BE2C (cell line): ENCODE measurements at regions not wholly inside any gene's neighbourhood (a gene's known extent, or its start where the extent isn't known, plus 50 kb on each side); places are given as distances from the start of the nearest gene placed in this dataset.

Experiments
- DNase-seq: peaks from one replicate; pipeline ENCODE4 v3.0.0-alpha.2; 2020
- H3K27me3 ChIP-seq: fragments of 250-450 bp; sonication (Bioruptor Pico); 2 replicates; pipeline ENCODE4 v1.5.1; 2020; ENCODE audit warnings: mild to moderate bottlenecking
- H3K36me3 ChIP-seq: fragments of 250-450 bp; sonication (Bioruptor Pico); 2 replicates; pipeline ENCODE4 v1.5.1; 2020; ENCODE audit warnings: mild to moderate bottlenecking
- H3K4me1 ChIP-seq: fragments of 250-450 bp; sonication (Bioruptor Pico); 2 replicates; pipeline ENCODE4 v1.5.1; 2020
- H3K4me3 ChIP-seq: 2 replicates; pipeline ENCODE4 v1.5.1; 2011; ENCODE audit warnings: low read depth, low read length
- H3K9me3 ChIP-seq: fragments of 250-450 bp; sonication (Bioruptor Pico); 2 replicates; pipeline ENCODE4 v1.5.1; 2020
- CTCF ChIP-seq: IDR thresholded peaks from 2 replicates; pipeline ENCODE4 v1.5.1; 2012; ENCODE audit warnings: mild to moderate bottlenecking, low read depth, low read length

GRCh38 chr2:221883976-221884375, 311.9 kb upstream of the EPHA4 start:
- no peaks in the 10 kb centered on the region for H3K27me3 ChIP-seq
- no peaks in the 10 kb centered on the region for H3K9me3 ChIP-seq
- H3K36me3 ChIP-seq: no peaks in the 10 kb centered on the region
- no peak for TF ChIP-seq CTCF
- DNase-seq: no peak
- no peaks in the 10 kb centered on the region for H3K4me1 ChIP-seq
- H3K4me3 ChIP-seq: no peak overlapping the region

DNA sequence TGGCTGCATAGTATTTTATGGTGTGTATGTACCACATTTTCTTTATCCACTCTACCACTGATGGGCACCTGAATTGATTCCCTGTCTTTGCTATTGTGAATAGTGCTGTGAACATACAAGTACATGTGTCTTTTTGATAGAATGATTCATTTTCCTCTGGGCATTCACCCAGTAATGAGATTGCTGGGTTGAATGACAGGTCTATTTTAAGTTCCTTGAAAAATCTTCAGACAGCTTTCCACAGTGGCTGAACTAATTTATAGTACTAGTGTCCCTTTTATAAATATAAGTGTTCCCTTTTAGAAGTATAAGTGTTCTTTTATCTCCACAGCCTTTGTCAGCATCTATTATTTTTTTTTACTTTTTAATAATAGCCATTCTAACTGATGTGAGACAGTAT, 303.9 kb upstream of the EPHA4 start:
- no peaks in the 10 kb centered on the region for H3K27me3 ChIP-seq
- H3K36me3 ChIP-seq: no peaks in the 10 kb centered on the region
- no peaks in the 10 kb centered on the region for H3K4me1 ChIP-seq
- no peak overlapping the region for H3K4me3 ChIP-seq
- DNase-seq: no peak
- no peaks in the 10 kb centered on the region for H3K9me3 ChIP-seq
- no peak for TF ChIP-seq CTCF

DNA sequence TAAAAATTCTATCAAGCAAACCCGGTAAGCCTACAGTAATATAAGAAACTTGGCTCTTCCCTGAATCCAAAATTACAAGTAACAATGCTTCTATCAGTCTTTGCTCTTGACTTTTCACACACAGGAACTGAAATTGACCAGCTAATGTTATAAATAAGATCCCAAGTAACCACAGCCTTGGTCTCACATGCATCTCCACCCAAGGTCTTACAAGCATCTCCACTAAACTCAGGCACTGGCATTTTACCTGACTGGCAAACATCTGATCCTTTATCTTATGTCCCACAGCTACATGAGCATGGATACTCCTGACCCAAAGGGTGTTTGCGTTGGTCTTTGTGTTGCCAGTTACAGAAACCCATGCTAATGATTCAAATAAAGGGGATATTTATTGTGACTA, 302.3 kb upstream of the EPHA4 start:
- Histone ChIP-seq H3K27me3 (no peaks in the 10 kb centered on the region), H3K36me3 (no peaks in the 10 kb centered on the region), H3K4me3 (no peak overlapping the region), H3K4me1 (no peaks in the 10 kb centered on the region), H3K9me3 (no peaks in the 10 kb centered on the region)
- no peak for DNase-seq
- TF ChIP-seq CTCF: no peak

DNA sequence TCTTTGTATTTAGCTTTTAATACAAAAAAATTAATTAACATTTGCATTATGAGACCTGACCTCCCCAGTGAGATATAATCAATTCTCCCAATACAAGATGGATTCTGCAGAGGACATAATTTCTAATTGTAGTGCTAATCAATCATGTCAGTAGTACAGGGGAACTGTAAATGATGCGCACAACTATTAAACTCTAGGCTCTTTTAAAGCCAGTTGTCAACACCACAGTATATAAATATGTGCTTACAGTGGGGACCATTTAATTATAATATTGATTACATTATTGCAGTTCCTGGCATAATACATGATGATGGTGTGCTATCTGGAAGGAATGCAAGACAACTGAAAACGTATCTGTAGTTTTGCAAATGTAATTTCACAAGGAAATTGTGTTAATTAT, 285.6 kb upstream of the EPHA4 start:
- no peaks in the 10 kb centered on the region for H3K4me1 ChIP-seq
- H3K27me3 ChIP-seq: no peaks in the 10 kb centered on the region
- H3K9me3 ChIP-seq: no peaks in the 10 kb centered on the region
- no peak for TF ChIP-seq CTCF
- no peaks in the 10 kb centered on the region for H3K36me3 ChIP-seq
- H3K4me3 ChIP-seq: no peak overlapping the region
- no peak for DNase-seq

- H3K27me3 ChIP-seq: no peaks in the 10 kb centered on the region
- H3K4me3 ChIP-seq: no peak overlapping the region
- no peaks in the 10 kb centered on the region for H3K9me3 ChIP-seq
- H3K36me3 ChIP-seq: no peaks in the 10 kb centered on the region
- H3K4me1 ChIP-seq: no peaks in the 10 kb centered on the region
- no peak for DNase-seq
- no peak for TF ChIP-seq CTCF
Observed at GRCh38 chr2:221853297-221853696, 281.2 kb upstream of the EPHA4 start.

- DNase-seq: no peak
- Histone ChIP-seq H3K27me3 (no peaks in the 10 kb centered on the region), H3K9me3 (no peaks in the 10 kb centered on the region), H3K36me3 (no peaks in the 10 kb centered on the region), H3K4me1 (no peaks in the 10 kb centered on the region), H3K4me3 (no peak overlapping the region)
- TF ChIP-seq CTCF: no peak
Observed at GRCh38 chr2:221851531-221852045, 279.5 kb upstream of the EPHA4 start.
